Prostate gland (tissue), 2 donors: ENCODE measurements at regions not wholly inside any gene's neighbourhood (a gene's known extent, or its start where the extent isn't known, plus 50 kb on each side); places are given as distances from the start of the nearest gene placed in this dataset.

Experiments
- DNase-seq: peaks from one replicate; pipeline ENCODE4 v3.0.0-alpha.2; 2019; ENCODE audit warnings: low spot score
- H3K27ac ChIP-seq, 2 donors: fragments of 200-600 bp; sonication (generic); 2 replicates each; pipeline ENCODE4 v1.5.1; 2017 to 2019
- H3K27me3 ChIP-seq: fragments of 200-600 bp; sonication (generic); replicated peaks from 2 replicates; pipeline ENCODE4 v1.5.1; 2019; ENCODE audit not compliant: insufficient read depth
- H3K36me3 ChIP-seq, 2 donors: fragments of 200-600 bp; sonication (generic); 1 replicate in 1 of 2; 2 replicates in 1 of 2; pipeline versions ENCODE4 v1.5.1 to v1.8.1; 2017 to 2019
- H3K4me1 ChIP-seq: fragments of 200-600 bp; sonication (generic); replicated peaks from 2 replicates; pipeline ENCODE4 v1.5.1; 2019
- H3K4me3 ChIP-seq, 2 donors: fragments of 200-600 bp; sonication (generic); 2 replicates each; pipeline ENCODE4 v1.5.1; 2017 to 2019
- H3K9me3 ChIP-seq: fragments of 200-600 bp; sonication (generic); 2 replicates; pipeline ENCODE4 v1.5.1; 2017
- CTCF ChIP-seq, 4 experiments: fragments of 200-600 bp in 2 of 4; fragments of 450-650 bp in 2 of 4; sonication (generic) in 2 of 4; IDR thresholded peaks; 1 replicate in 3 of 4; 2 replicates in 1 of 4; pipeline ENCODE4 v1.5.1; 2016 to 2019; ENCODE audit warnings: antibody characterized with exemption in 4 of 4, mild to moderate bottlenecking in 2 of 4, moderate library complexity in 2 of 4
- POLR2A ChIP-seq: fragments of 450-650 bp; IDR thresholded peaks from one replicate; pipeline ENCODE4 v1.6.1; 2016; ENCODE audit warnings: antibody characterized with exemption, mild to moderate bottlenecking
- POLR2AphosphoS5 ChIP-seq: sonication (generic); formaldehyde crosslinking; IDR thresholded peaks from one replicate; pipeline ENCODE4 v1.6.1; 2017; ENCODE audit warnings: antibody characterized with exemption
- WGBS: methylation state at CpG from one replicate; pipeline ENCODE4 v1.1.5; 2018; 5-methylcytosine and 5-hydroxymethylcytosine counted together
- intact Hi-C: fragments of 100-400 bp; cut with DNase I; formaldehyde crosslinking; loops from one replicate; pipeline ENCODE4 v1.14.2; 2022

- DNase-seq, result no peak
- Histone ChIP-seq H3K36me3 (no peaks in the 10 kb centered on the region), H3K4me3 (no peak overlapping the region), H3K27me3 (no peaks in the 10 kb centered on the region), H3K9me3 (no peaks in the 10 kb centered on the region), H3K4me1 (no peaks in the 10 kb centered on the region), H3K27ac (no peak overlapping the region)
- intact Hi-C loops, result no loop called here
- TF ChIP-seq POLR2A (no peak), CTCF (IDR thresholded peaks at IDR 0.05) (no peak), POLR2AphosphoS5 (no peak)
- 89% methylated on average over 1 of the region's 1 CpG for WGBS
Observed at GRCh38 chr4:1589098-1589497, 95.0 kb downstream of the FAM53A start.

- Histone ChIP-seq H3K9me3 (no peaks in the 10 kb centered on the region), H3K27ac (no peak overlapping the region), H3K36me3 (no peaks in the 10 kb centered on the region), H3K4me1 (no peaks in the 10 kb centered on the region), H3K27me3 (no peaks in the 10 kb centered on the region), H3K4me3 (no peak overlapping the region)
- intact Hi-C loops, result no loop called here
- TF ChIP-seq POLR2AphosphoS5, result no peak
- no peak for TF ChIP-seq POLR2A
- TF ChIP-seq CTCF (IDR thresholded peaks at IDR 0.05), result no peak
- no peak for DNase-seq
- 70% methylated on average over 5 of the region's 5 CpGs for WGBS
Observed at GRCh38 chr4:1588306-1588705, 95.8 kb downstream of the FAM53A start.

- no peak for DNase-seq
- H3K27me3 ChIP-seq, result no peaks in the 10 kb centered on the region
- H3K27ac ChIP-seq, result no peak overlapping the region
- peaks cover 2% of the 10 kb centered on the region for H3K4me1 ChIP-seq
- WGBS, result 62% methylated on average over 3 of the region's 3 CpGs
- no peaks in the 10 kb centered on the region for H3K9me3 ChIP-seq
- H3K36me3 ChIP-seq, result no peaks in the 10 kb centered on the region
- intact Hi-C loops, result no loop called here
- H3K4me3 ChIP-seq, result no peak overlapping the region
- TF ChIP-seq POLR2A (no peak), POLR2AphosphoS5 (no peak), CTCF (IDR thresholded peaks at IDR 0.05) (no peak)
Observed at GRCh38 chr4:1584498-1584897, 99.6 kb downstream of the FAM53A start.

GRCh38 chr4:1583859-1584258 lies 100.3 kb downstream of the FAM53A start:
- intact Hi-C loops, result no loop called here
- WGBS, result 90% methylated on average over 5 of the region's 5 CpGs
- Histone ChIP-seq H3K27me3 (no peaks in the 10 kb centered on the region), H3K36me3 (no peaks in the 10 kb centered on the region), H3K4me3 (no peak overlapping the region), H3K4me1 (peaks cover 4% of the 10 kb centered on the region), H3K27ac (no peak overlapping the region), H3K9me3 (no peaks in the 10 kb centered on the region)
- TF ChIP-seq POLR2AphosphoS5 (no peak), POLR2A (no peak), CTCF (IDR thresholded peaks at IDR 0.05) (no peak)
- no peak for DNase-seq

- intact Hi-C loops, result no loop called here
- WGBS, result 83% methylated on average over 15 of the region's 15 CpGs
Observed at GRCh38 chr4:1583051-1583785, 100.9 kb downstream of the FAM53A start.

More at GRCh38 chr4:1583051-1583785, 100.9 kb downstream of the FAM53A start:
- no peak for DNase-seq
- Histone ChIP-seq H3K4me1 (peaks cover 6% of the 10 kb centered on the region), H3K4me3 (no peak overlapping the region), H3K27ac (no peak overlapping the region), H3K36me3 (no peaks in the 10 kb centered on the region), H3K9me3 (no peaks in the 10 kb centered on the region), H3K27me3 (no peaks in the 10 kb centered on the region)
- TF ChIP-seq POLR2AphosphoS5 (no peak), POLR2A (no peak), CTCF (IDR thresholded peaks at IDR 0.05) (no peak)
